HCT116 (cell line): ENCODE measurements at regions not wholly inside any gene's neighbourhood (a gene's known extent, or its start where the extent isn't known, plus 50 kb on each side); places are given as distances from the start of the nearest gene placed in this dataset.

Source experiments
- CTCF ChIP-seq, 3 experiments: fragments of 200-600 bp in 1 of 3; sonication (generic) in 1 of 3; IDR thresholded peaks in 2 of 3; conservative IDR thresholded peaks in 1 of 3; 2 replicates each; pipeline ENCODE4 v1.5.1; 2012 to 2017; ENCODE audit warnings: low read depth in 2 of 3, low read length in 2 of 3, antibody characterized with exemption in 1 of 3, borderline replicate concordance in 1 of 3, control low read depth in 1 of 3, mild to moderate bottlenecking in 1 of 3, mixed read lengths in 1 of 3, mixed run types in 1 of 3, moderate library complexity in 1 of 3; ENCODE audit not compliant: insufficient read depth in 1 of 3
- ELF1 ChIP-seq: IDR thresholded peaks from 2 replicates; pipeline ENCODE4 v1.6.1; 2012; ENCODE audit warnings: low read depth, borderline replicate concordance
- EZH2 ChIP-seq: fragments of 200-600 bp; sonication (generic); IDR thresholded peaks from 2 replicates; pipeline ENCODE4 v1.6.1; 2017; ENCODE audit warnings: antibody characterized with exemption, mixed run types
- POLR2A ChIP-seq: IDR thresholded peaks from 2 replicates; pipeline ENCODE4 v1.7.0; 2011; ENCODE audit warnings: borderline replicate concordance; ENCODE audit not compliant: insufficient read depth, insufficient read length; ENCODE audit errors: extremely low read depth
- TCF7L2 ChIP-seq: IDR thresholded peaks from 2 replicates; pipeline ENCODE4 v1.7.0; 2011; ENCODE audit warnings: borderline replicate concordance, inconsistent platforms; ENCODE audit not compliant: insufficient read depth, insufficient read length; ENCODE audit errors: extremely low read depth
- YY1 ChIP-seq: IDR thresholded peaks from 2 replicates; pipeline ENCODE4 v1.6.1; 2011; ENCODE audit warnings: low read length, low read depth, moderate library complexity, mild to moderate bottlenecking; ENCODE audit not compliant: insufficient replicate concordance; ENCODE audit errors: extremely low read depth

GRCh38 chr18:69246027-69246426, 154.7 kb upstream of the DOK6 start:
- no peak for TF ChIP-seq ELF1
- no peak for TF ChIP-seq POLR2A
- TF ChIP-seq CTCF (IDR thresholded peaks at IDR 0.05 in 2 of 3, conservative IDR thresholded peaks at IDR 0.05 in 1 of 3; ENCODE audit: borderline replicate concordance in 1 of 3, insufficient read depth in 1 of 3, low read depth in 2 of 3, low read length in 2 of 3): no peak
- TF ChIP-seq YY1: no peak
- no peak for TF ChIP-seq TCF7L2
- TF ChIP-seq EZH2: no peak
